ENCODE measurements at regions not wholly inside any gene's neighbourhood (a gene's known extent, or its start where the extent isn't known, plus 50 kb on each side); places are given as distances from the start of the nearest gene placed in this dataset.

DNA sequence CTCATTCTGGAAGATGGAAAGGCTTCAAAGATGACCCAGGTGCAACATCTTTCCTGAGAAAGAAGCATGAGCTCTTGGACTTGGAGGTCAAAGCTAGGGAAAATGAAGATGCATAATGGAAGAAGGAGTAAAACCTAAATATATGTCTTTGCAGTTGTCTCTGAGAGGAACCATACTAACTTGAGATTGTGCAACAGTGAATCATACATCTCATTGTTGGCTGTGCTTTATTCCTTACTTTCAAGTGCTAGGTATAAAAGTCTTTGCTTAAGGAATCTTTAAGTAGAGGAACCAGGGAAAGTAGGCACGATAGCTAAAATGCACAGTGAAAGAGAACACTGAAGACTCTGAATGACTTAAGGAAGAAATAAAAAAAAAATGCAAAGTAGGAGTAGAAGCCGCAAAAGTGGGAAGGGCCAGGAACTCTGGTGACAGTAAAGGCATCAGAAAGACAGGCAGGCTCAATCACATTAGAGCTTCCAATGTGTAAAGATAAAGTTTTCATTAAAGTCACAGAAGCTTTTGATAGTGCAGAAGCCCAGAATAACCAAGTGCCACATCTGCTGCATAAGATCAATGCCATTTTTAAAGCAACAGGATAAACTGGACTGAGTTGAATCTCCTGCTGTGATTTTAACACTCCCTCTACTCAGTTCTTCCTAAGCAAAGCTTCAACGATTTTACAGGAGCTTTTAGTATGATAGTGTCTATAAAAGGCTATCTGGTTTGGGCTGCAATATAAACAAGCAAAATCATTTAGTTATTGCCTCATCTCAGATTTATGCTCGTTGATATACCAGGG is 432.3 kb upstream of the EDIL3 start:
- TF ChIP-seq POLR2A (IDR thresholded peaks at IDR 0.05; ENCODE audit: low read depth, low read length) (no peak), TAF1 (IDR thresholded peaks at IDR 0.05; ENCODE audit: low read depth, low read length) (no peak), POLR2AphosphoS5 (IDR thresholded peaks at IDR 0.05; ENCODE audit: low read depth, low read length) (no peak)
